HepG2 (cell line): ENCODE measurements at regions not wholly inside any gene's neighbourhood (a gene's known extent, or its start where the extent isn't known, plus 50 kb on each side); places are given as distances from the start of the nearest gene placed in this dataset.

ENCODE experiments used
- ATAC-seq: fragments of 200-7000 bp; cut with Tn5 transposase; 3 replicates; pipeline ENCODE4 v1.9.1; 2020; ENCODE audit warnings: mild to moderate bottlenecking, moderate library complexity
- BruUV-seq: library from RNA; stranded (reverse); fragments of 400-500 nt; replicated peaks from 2 replicates; lab custom pipeline; 2021; lab: Mats Ljungman, UMichigan
- CTCF ChIA-PET: fragments of 300-600 bp; formaldehyde crosslinking; extraction: SDS; loops from one replicate; lab custom pipeline; 2021; ENCODE audit warnings: low total read pairs, inconsistent platforms, low intra/inter-chr PET ratio; lab: Yijun Ruan, JAX
- POLR2A ChIA-PET: fragments of 350-600 bp; sonication (Branson Sonifier 250); formaldehyde crosslinking; loops from one replicate; lab custom pipeline; 2020; ENCODE audit warnings: antibody characterized with exemption, inconsistent platforms; lab: Yijun Ruan, JAX
- DNase-seq: peaks from one replicate; pipeline ENCODE4 v3.0.0-alpha.2; 2015; ENCODE audit warnings: low spot score
- FAIRE-seq: peaks from 3 replicates; lab custom pipeline; 2011; peaks lifted over from hg19 to GRCh38; lab: Jason Lieb, UNC
- H2AFZ ChIP-seq: one replicate; pipeline ENCODE4 v1.6.1; 2011; ENCODE audit warnings: low read length, inconsistent platforms
- H3K27ac ChIP-seq: fragments of 300-600 bp; 3 replicates; pipeline ENCODE4 v1.8.0; 2011; ENCODE audit warnings: mixed run types, mild to moderate bottlenecking, mixed read lengths, low read length, inconsistent platforms; ENCODE audit not compliant: insufficient read depth; ENCODE audit errors: extremely low read length
- H3K27me3 ChIP-seq, 2 experiments: fragments of 200-600 bp in 1 of 2; 2 replicates in 1 of 2; 3 replicates in 1 of 2; pipeline versions ENCODE4 v1.6.0 to v1.8.0; 2011; ENCODE audit warnings: low read length in 2 of 2, mild to moderate bottlenecking in 2 of 2, moderate library complexity in 2 of 2, inconsistent platforms in 1 of 2; ENCODE audit not compliant: insufficient read depth in 2 of 2, control insufficient read depth in 1 of 2
- H3K36me3 ChIP-seq, 2 experiments: fragments of 200-600 bp in 1 of 2; replicated peaks in 1 of 2; 2 replicates in 1 of 2; 3 replicates in 1 of 2; pipeline versions ENCODE4 v1.5.1 to v1.8.0; 2011; ENCODE audit warnings: low read length in 2 of 2, inconsistent platforms in 1 of 2; ENCODE audit not compliant: insufficient read depth in 2 of 2, control insufficient read depth in 1 of 2
- H3K4me1 ChIP-seq: 2 replicates; pipeline ENCODE4 v1.5.1; 2012; ENCODE audit warnings: low read length, inconsistent platforms; ENCODE audit not compliant: insufficient read depth
- H3K4me2 ChIP-seq: 2 replicates; pipeline ENCODE4 v1.6.0; 2011; ENCODE audit warnings: low read depth, low read length, inconsistent platforms
- H3K4me3 ChIP-seq, 3 experiments: fragments of 200-600 bp in 1 of 3; sonication (generic), shearing (Covaris generic) in 1 of 3; replicated peaks in 1 of 3; 2 replicates each; pipeline ENCODE4 v1.5.1; 2011 to 2016; ENCODE audit warnings: low read length in 3 of 3, inconsistent platforms in 2 of 3, low read depth in 2 of 3, mild to moderate bottlenecking in 2 of 3, control low read depth in 1 of 3, mixed read lengths in 1 of 3; ENCODE audit not compliant: insufficient read depth in 1 of 3
- H3K79me2 ChIP-seq: one replicate; pipeline ENCODE4 v1.6.1; 2011; ENCODE audit warnings: low read length, inconsistent platforms; ENCODE audit not compliant: insufficient read depth
- H3K9ac ChIP-seq: 2 replicates; pipeline ENCODE4 v1.6.0; 2011; ENCODE audit warnings: mild to moderate bottlenecking, low read depth, low read length, inconsistent platforms; ENCODE audit not compliant: insufficient read depth
- H3K9me3 ChIP-seq: 2 replicates; pipeline ENCODE4 v1.5.1; 2012; ENCODE audit warnings: mild to moderate bottlenecking, low read length
- H4K20me1 ChIP-seq: 2 replicates; pipeline ENCODE4 v1.6.0; 2011; ENCODE audit warnings: inconsistent platforms, mild to moderate bottlenecking, low read length, moderate library complexity; ENCODE audit not compliant: insufficient read depth
- FOSL2 ChIP-seq: sonication (generic); formaldehyde crosslinking; IDR thresholded peaks from 2 replicates; pipeline ENCODE4 v1.4.0; 2020; ENCODE audit warnings: missing genetic modification reagents
- GATAD1 ChIP-seq: IDR thresholded peaks from 2 replicates; pipeline ENCODE4 v1.6.1; 2016; ENCODE audit warnings: missing genetic modification reagents, missing compliant biosample characterization
- GLMP ChIP-seq: sonication (generic); formaldehyde crosslinking; IDR thresholded peaks from 2 replicates; pipeline ENCODE4 v1.9.0; 2021; ENCODE audit warnings: missing genetic modification reagents, mild to moderate bottlenecking, borderline replicate concordance
- GMEB2 ChIP-seq: IDR thresholded peaks from 2 replicates; pipeline ENCODE4 v1.6.1; 2016; ENCODE audit warnings: missing biosample characterization, missing genetic modification reagents, low read depth
- HIVEP1 ChIP-seq: sonication (generic); formaldehyde crosslinking; IDR thresholded peaks from 2 replicates; pipeline ENCODE4 v1.4.0; 2020; ENCODE audit warnings: mild to moderate bottlenecking, missing genetic modification reagents
- NAIF1 ChIP-seq: sonication (generic); formaldehyde crosslinking; IDR thresholded peaks from 2 replicates; pipeline ENCODE4 v1.5.0; 2020; ENCODE audit warnings: mild to moderate bottlenecking, missing genetic modification reagents, borderline replicate concordance
- NFE2 ChIP-seq: sonication (generic); formaldehyde crosslinking; IDR thresholded peaks from 2 replicates; pipeline ENCODE4 v1.4.0; 2020; ENCODE audit warnings: missing genetic modification reagents
- NR2C2 ChIP-seq: sonication (generic); formaldehyde crosslinking; IDR thresholded peaks from 2 replicates; pipeline ENCODE4 v1.4.0; 2020; ENCODE audit warnings: missing genetic modification reagents, mild to moderate bottlenecking, moderate library complexity, borderline replicate concordance
- TP53 ChIP-seq: sonication (generic); formaldehyde crosslinking; conservative IDR thresholded peaks from 2 replicates; pipeline ENCODE4 v1.4.0; 2020; ENCODE audit warnings: missing genetic modification reagents
- ZNF773 ChIP-seq: sonication (generic); formaldehyde crosslinking; IDR thresholded peaks from 2 replicates; pipeline ENCODE4 v1.4.0; 2020; ENCODE audit warnings: missing genetic modification reagents, borderline replicate concordance
- WGBS: methylation state at CpG from one replicate; pipeline ENCODE4 v1.1.6; 2017; ENCODE audit warnings: low lambda C conversion rate; 5-methylcytosine and 5-hydroxymethylcytosine counted together
- in situ Hi-C: cut with HindIII; loops from 2 replicates; pipeline ENCODE4 v1.10.0; 2017; ENCODE audit warnings: low pct_unique_long_range_greater_than_20kb; ENCODE audit not compliant: extremely low pct_ligation_motif_present
- intact Hi-C: fragments of 100-400 bp; cut with micrococcal nuclease; formaldehyde crosslinking; loops from one replicate; pipeline ENCODE4 v1.10.0; 2022; ENCODE audit not compliant: unreplicated experiment

GRCh38 chr9:20137425-20137824 is 348.6 kb upstream of the SLC24A2 start:
- in situ Hi-C loops (no loop called here), intact Hi-C loops (no loop called here)
- Histone ChIP-seq H2AFZ (no peak overlapping the region), H4K20me1 (no peaks in the 10 kb centered on the region), H3K27ac (no peak overlapping the region), H3K9ac (no peak overlapping the region), H3K79me2 (no peaks in the 10 kb centered on the region), H3K9me3 (no peaks in the 10 kb centered on the region), H3K36me3 (no peaks in the 10 kb centered on the region), H3K4me1 (no peaks in the 10 kb centered on the region), H3K4me2 (no peak overlapping the region), H3K27me3 (no peaks in the 10 kb centered on the region; a peak in 1 of 5 replicates), H3K4me3 (no peak overlapping the region)
- ChIA-PET POLR2A (no interaction called here), CTCF (no interaction called here)
- ATAC-seq: no peak
- no TSS peak for BruUV-seq
- DNase-seq: no peak
- FAIRE-seq: no peak
- WGBS: 3% methylated on average over 1 of the region's 1 CpG
- TF ChIP-seq GLMP (CRISPR knock-in tag): no peak
- no peak for TF ChIP-seq HIVEP1 (CRISPR knock-in tag)
- no peak for TF ChIP-seq NFE2 (CRISPR knock-in tag)
- no peak for TF ChIP-seq ZNF773 (CRISPR knock-in tag)
- TF ChIP-seq NR2C2: no peak
- TF ChIP-seq GMEB2 (CRISPR knock-in tag): no peak
- TF ChIP-seq TP53: no peak
- no peak for TF ChIP-seq GATAD1 (CRISPR knock-in tag)
- no peak for TF ChIP-seq FOSL2 (CRISPR knock-in tag)
- no peak for TF ChIP-seq NAIF1 (CRISPR knock-in tag)
